ENCODE measurements at regions not wholly inside any gene's neighbourhood (a gene's known extent, or its start where the extent isn't known, plus 50 kb on each side); places are given as distances from the start of the nearest gene placed in this dataset.
"Not testable (repeated sequence)": the region's sequence is repeated elsewhere in the genome, so short reads cannot be mapped to it uniquely, and the experiment has no call there.

GRCh38 chr6:68575765-68576439, 59.2 kb upstream of the ADGRB3 start:
- DNase-seq, result peak in 2 of 3 donors; percentile 4 to 8

- no peak for DNase-seq
These were observed 62.1 kb upstream of the ADGRB3 start for GRCh38 chr6:68572975-68573374.

- DNase-seq, result no peak
These were observed 62.6 kb upstream of the ADGRB3 start for GRCh38 chr6:68572525-68572924.

- peak; percentile 9 to 28 (median 17) for DNase-seq
These were observed 75.4 kb upstream of the ADGRB3 start for GRCh38 chr6:68559716-68560115.

- DNase-seq, result peak in 1 of 3 donors; percentile 2
These were observed 76.0 kb upstream of the ADGRB3 start for GRCh38 chr6:68559070-68559469.

GRCh38 chr6:68546620-68547019, 88.5 kb upstream of the ADGRB3 start:
- DNase-seq, result no peak

GRCh38 chr6:68544450-68544849, 90.6 kb upstream of the ADGRB3 start:
- no peak for DNase-seq

GRCh38 chr6:68533339-68533795, 101.7 kb upstream of the ADGRB3 start:
- DNase-seq, result no peak

- DNase-seq, result no peak
These were observed 107.4 kb upstream of the ADGRB3 start for GRCh38 chr6:68527691-68528090.

GRCh38 chr6:68506911-68507310, 128.2 kb upstream of the ADGRB3 start:
- no peak for DNase-seq

GRCh38 chr6:68502946-68503345, 132.1 kb upstream of the ADGRB3 start:
- no peak for DNase-seq

GRCh38 chr6:68497927-68498326, 137.2 kb upstream of the ADGRB3 start:
- peak in 1 of 3 donors; percentile 51 for DNase-seq

- not testable (repeated sequence) for DNase-seq
These were observed 140.2 kb upstream of the ADGRB3 start for GRCh38 chr6:68494880-68495279.

GRCh38 chr6:68476611-68477010, 158.5 kb upstream of the ADGRB3 start:
- DNase-seq, result no peak

GRCh38 chr6:68473433-68474210, 161.5 kb upstream of the ADGRB3 start:
- DNase-seq, result peak in 2 of 3 donors; percentile 0 to 15

- no peak for DNase-seq
These were observed 166.7 kb upstream of the ADGRB3 start for GRCh38 chr6:68468244-68468884.

GRCh38 chr6:68458447-68458846, 176.6 kb upstream of the ADGRB3 start:
- no peak for DNase-seq

GRCh38 chr6:68447112-68447511, 188.0 kb upstream of the ADGRB3 start:
- DNase-seq, result no peak

- DNase-seq, result no peak
These were observed 189.2 kb upstream of the ADGRB3 start for GRCh38 chr6:68445926-68446325.

GRCh38 chr6:68443704-68444103, 191.4 kb upstream of the ADGRB3 start:
- DNase-seq, result no peak

- peak in 1 of 3 donors; percentile 33 for DNase-seq
These were observed 207.5 kb upstream of the ADGRB3 start for GRCh38 chr6:68427630-68428029.

GRCh38 chr6:68410021-68410420, 225.1 kb upstream of the ADGRB3 start:
- DNase-seq, result no peak

- no peak for DNase-seq
These were observed 234.7 kb upstream of the ADGRB3 start for GRCh38 chr6:68400396-68400795.
